ENCODE measurements at regions not wholly inside any gene's neighbourhood (a gene's known extent, or its start where the extent isn't known, plus 50 kb on each side); places are given as distances from the start of the nearest gene placed in this dataset.

- no peak for DNase-seq
Measured at GRCh38 chr10:1847361-1847760, 110.0 kb upstream of the ADARB2 start.

DNA sequence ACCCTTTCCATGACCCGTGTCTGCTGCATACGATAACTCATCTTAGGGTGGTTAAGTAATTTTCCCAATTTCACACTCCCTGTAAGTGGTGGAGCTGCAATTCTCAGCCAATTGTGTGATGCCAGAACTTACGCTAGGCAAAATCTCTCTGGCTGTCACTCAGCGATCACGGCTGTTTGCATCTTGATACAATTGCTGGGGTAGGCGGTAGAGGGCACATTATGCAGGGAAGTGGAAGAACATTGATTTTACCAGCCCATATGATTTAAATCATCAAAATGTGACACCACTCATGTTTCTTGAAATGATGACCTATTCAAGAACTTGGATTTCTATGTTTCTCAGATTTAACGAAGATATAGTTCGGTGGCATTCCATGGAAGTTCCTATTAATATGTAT lies 108.7 kb upstream of the ADARB2 start:
- no peak for DNase-seq

DNA sequence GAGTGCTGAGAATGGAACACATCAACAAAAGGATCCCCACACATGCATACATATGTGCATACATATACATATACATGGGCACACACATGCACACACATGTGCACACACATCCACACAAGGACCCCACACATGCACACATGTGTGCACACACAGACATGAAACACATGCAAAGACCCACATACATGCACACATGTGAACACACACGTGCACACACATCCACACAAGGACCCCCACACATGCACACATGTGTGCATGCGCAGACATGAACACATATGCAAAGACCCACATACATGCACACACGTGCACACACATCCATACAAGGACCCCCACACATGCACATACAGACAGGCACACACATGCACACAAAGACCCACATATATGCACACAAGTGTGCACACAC lies 104.4 kb upstream of the ADARB2 start:
- DNase-seq: no peak

GRCh38 chr10:1829712-1830111 lies 92.4 kb upstream of the ADARB2 start:
- DNase-seq: no peak

DNA sequence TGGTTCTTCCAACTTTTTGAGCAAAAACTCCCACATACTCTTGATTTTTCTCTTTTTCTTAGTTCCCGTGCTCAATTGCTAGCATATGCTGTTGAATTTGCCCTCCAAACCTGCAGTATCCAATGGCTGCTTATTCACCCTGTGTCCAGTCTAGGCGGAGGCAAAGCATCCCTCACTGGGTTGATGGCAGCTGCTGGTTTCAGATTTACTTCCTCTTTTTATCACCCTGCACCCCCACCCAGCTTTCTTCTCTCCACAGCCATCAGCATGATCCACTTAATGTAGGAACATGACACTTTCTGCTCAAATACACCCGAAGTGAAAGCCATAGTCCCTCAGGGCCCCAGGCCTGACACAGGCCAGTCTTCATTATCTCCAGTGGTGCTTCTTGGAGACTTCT lies 87.6 kb upstream of the ADARB2 start:
- DNase-seq: no peak

DNA sequence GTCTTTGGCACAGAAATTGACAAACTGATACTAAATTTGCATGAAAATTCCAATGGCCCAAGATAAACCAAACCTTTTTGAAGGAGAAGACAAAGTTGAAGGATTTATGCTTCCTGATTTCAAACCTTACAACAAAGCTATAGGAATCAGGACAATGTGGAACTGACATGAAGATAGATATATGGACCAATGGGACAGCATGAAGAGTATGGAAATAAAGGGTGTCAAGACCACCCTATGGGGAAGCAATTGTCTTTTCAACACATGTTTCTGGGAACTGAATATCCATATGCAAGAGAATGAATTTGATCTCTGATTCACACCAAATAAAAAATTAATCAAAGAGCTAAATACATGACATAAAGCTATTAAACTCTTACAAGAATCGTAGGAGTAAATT lies 77.2 kb upstream of the ADARB2 start:
- DNase-seq: no peak

DNA sequence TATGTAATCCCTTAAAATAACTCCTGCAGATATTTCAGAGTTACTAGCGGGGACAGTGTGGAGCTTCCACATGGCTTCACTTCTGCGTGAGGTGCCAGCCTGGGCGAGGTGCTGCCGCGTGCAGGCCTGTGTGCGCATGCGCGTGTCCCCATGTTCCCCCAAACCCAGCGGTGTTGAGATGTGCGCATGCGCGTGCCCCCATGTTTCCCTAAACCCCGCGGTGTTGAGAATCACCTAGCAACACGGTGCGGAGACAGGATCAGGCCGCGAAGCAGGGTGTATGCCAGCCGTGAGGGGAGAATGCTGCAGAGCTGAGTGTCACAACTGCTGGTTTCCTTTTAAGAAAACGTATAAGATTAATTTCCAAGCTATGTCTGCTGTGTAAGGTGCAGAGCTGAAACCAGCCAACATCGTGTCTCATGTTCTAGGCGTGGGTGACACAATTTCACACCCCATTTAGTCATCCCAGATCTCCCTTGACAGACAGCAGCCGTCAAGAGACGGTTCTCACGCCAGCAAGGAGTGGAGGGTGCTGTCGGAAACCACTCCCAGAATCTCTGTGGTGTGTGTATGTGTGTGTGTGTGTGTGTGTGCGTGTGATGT lies 71.9 kb upstream of the ADARB2 start:
- no peak for DNase-seq

GRCh38 chr10:1807924-1808323 lies 70.6 kb upstream of the ADARB2 start:
- DNase-seq: no peak

DNA sequence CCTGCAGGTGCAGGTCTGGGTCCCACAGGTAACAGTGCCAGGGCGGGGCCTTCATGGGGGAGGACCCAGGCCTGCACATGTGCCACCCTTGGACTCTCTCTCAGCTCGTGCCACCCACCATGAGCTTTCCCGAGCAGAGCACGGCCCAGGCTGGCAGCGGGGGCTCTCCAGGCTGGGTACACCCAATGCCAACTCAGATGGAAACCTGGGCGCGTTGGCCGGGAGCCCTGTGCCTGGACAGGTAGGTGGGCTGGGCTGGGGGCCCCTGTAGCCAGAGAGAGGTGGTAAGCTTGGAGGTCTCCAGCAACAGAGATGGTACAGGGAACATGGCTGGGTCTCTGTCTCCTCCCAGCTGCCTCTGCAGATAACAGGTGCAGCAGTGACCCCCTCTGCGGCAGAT lies 69.9 kb upstream of the ADARB2 start:
- no peak for DNase-seq

DNA sequence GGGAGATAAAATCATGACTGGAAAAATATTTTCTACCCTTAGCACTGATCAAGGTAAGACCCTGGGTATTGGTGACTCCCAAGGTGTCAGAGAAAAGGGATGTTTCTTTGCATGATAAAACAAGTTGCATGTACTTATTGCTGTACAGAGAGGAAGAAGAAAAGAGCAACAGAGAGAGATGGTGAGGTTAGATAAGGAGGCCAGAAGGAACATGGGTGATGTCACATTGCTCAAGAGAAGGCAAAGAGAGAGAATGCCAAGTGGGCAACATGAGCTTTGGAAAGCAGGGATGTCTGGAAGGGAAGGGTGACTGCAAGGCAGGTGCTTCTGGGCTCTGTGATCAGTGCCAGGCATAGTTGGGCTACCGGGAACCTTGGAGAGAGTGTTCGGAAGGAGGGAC lies 65.1 kb upstream of the ADARB2 start:
- no peak for DNase-seq

- no peak for DNase-seq
Measured at GRCh38 chr10:1788401-1788800, 51.1 kb upstream of the ADARB2 start.
